Stimulated activated CD8-positive, alpha-beta memory T cell treated with anti-CD3 and anti-CD28 coated beads, Interleukin-15, amount 100 ng/mL, for 24 hours (primary cell): ENCODE measurements at regions not wholly inside any gene's neighbourhood (a gene's known extent, or its start where the extent isn't known, plus 50 kb on each side); places are given as distances from the start of the nearest gene placed in this dataset.
"Not testable (repeated sequence)": the region's sequence is repeated elsewhere in the genome, so short reads cannot be mapped to it uniquely, and the experiment has no call there.

ENCODE experiments used
- DNase-seq: peaks from one replicate; pipeline ENCODE4 v3.0.0-alpha.2; 2020; ENCODE audit warnings: low read depth

GRCh38 chr2:196278491-196278911 is 107.1 kb upstream of the STK17B start:
- DNase-seq, result no peak

- DNase-seq, result no peak
These were observed 108.2 kb upstream of the STK17B start for GRCh38 chr2:196279541-196279940.

- no peak for DNase-seq
These were observed 112.9 kb upstream of the STK17B start for GRCh38 chr2:196284144-196284844.

DNA sequence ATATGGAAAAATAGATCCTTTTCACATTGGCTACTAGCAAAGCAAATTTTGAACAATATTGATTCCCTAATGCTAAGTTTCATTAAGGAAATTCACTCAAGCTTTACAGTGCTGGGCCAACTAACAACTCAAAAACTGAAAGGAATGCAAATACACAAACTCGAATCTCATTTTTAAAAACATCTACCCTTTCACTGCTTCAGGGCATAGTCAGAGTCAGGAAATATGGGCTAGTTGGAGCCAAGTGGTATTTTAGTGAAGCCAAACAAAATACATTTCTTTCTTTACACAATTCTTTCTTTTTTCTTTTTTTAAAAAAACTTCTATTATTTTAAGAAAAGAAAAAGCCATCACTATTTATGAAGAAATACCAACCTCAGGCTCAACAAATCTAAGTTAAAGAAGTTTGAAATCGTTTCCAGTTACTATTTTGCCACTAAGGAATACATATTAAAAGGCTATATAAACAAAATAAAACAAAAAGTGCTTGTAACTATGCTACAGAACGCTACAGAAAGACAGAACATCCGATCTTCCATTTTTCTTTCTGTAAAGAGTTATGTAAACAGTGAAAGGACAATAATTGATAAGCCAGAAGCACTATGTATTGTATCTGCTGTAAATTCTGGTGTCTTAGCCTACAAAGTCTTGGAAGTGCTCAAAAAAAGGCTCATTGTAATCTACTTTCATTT is 113.6 kb upstream of the STK17B start:
- no peak for DNase-seq

- no peak for DNase-seq
These were observed 115.4 kb upstream of the STK17B start for GRCh38 chr2:196286821-196287220.

DNA sequence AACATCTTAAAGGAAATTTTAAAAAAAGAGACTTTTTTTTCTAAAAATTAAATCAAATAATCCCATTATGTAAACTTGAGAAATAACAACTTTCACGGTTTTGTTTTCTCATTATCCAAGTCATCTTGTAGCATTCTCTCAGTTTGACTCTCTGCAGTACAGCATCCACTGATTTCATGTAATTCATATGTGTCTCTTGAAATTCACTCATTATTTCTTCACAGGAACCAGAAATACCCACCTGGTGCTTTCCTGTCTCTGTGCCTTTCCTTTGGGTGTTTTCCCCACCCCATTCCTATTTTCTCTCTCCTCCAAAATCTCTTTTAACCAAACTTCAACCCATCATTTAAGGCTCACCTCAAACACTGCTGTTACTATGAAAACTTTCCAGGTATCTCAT is 116.1 kb upstream of the STK17B start:
- no peak for DNase-seq

DNA sequence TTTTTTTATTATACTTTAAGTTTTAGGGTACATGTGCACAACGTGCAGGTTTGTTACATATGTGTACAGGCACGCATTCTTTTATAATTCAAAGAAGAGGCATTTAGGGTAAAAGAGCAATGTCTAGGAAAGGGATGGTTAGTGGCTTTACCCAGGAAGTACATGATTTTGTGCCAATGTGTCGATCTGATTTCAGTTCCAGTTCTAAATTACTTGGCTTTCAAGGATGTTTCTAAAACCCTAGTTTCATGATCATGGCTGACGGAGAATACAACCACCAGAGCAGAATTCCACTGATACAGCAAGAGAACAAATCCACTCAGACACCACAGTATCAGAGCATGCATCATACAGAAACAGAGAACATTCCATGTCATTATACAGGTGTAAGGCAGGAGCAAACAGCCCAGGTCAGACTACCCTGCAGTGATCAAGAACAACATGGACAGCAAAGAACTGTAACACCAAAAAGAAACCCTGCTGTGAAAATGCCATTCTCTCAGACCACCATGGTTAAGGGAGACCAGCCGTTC is 116.7 kb upstream of the STK17B start:
- DNase-seq, result no peak

GRCh38 chr2:196289000-196289399 is 117.6 kb upstream of the STK17B start:
- no peak for DNase-seq

DNA sequence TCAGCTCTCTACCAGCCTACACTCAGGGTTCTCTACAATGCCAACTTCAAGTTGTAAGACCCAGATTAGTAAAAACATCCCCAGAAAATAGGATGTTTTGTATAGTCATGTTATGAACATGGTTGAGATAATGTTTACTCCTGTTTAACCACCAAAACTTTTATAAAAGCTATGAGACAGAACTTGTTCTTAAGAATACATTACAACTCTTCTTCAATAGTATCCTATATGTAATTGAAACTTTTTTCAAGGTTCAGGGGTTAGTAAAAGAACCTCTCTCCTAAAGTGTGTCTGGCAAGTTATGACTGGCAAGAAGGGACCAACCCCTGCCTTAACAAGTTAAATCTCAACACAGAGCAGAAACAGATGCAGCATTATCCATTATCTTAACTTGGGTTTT is 118.8 kb upstream of the STK17B start:
- DNase-seq, result no peak

DNA sequence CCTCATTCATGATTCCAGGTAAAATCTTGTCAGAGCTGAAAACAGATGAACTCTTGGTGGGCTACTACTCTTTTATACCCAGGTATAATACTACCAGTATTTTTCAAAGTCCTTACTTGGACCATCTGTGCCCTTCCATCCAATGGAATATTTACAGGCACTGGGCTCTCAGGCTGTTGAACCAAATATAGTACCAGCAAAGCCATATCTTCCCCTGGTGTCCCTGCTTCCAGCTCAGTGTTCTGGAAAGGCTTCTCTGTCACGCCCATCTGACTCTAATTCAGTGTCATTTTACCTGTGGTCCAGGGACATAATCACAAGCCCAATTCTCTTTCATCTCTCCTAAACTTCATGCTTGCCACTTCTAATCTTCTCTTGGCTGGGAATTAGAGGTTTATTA is 119.2 kb upstream of the STK17B start:
- no peak for DNase-seq

GRCh38 chr2:196291426-196291825 is 120.0 kb upstream of the STK17B start:
- no peak for DNase-seq

DNA sequence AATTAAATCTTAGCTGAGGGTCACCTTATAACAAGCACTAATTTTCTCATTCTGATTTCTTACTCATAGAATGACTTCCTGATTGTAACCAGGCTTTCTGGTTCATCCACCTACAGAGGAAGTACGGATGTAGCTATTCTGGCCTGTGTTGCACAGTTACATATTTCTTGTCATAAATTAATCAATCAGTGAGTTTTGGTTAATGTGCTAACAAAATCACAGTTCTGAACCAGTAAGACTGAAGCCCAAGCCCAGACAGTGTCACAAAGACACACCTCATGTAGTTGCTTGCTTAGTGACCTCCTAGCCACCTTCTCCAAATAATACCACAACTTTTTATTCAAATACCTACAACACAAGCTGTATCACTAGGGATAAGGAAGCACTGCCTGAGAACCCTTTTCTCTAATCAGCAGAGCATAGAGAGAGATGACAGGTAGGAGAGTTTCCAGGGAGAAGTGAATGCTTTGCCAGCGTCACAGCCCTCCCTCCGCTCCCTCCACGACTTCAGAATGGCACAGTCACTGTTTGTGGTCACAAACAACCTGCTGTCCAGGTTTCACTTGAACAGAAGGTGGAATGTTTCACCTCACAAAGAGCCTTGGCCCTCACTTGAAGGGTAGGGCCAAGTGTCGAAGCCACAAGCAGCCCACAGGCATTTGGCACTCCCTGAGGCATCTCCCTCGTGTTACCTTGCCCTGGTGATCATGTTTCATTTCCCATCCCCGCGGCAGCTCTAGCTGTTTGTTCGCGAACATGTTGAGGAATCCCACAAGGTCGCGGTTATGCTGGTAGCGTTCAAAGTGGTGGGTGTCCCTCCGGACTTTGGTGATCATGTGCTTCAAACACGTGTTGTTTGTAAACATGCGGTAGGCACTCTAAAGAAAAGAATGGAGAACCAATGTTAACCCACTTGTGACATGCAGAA is 120.8 kb upstream of the STK17B start:
- no peak for DNase-seq

DNA sequence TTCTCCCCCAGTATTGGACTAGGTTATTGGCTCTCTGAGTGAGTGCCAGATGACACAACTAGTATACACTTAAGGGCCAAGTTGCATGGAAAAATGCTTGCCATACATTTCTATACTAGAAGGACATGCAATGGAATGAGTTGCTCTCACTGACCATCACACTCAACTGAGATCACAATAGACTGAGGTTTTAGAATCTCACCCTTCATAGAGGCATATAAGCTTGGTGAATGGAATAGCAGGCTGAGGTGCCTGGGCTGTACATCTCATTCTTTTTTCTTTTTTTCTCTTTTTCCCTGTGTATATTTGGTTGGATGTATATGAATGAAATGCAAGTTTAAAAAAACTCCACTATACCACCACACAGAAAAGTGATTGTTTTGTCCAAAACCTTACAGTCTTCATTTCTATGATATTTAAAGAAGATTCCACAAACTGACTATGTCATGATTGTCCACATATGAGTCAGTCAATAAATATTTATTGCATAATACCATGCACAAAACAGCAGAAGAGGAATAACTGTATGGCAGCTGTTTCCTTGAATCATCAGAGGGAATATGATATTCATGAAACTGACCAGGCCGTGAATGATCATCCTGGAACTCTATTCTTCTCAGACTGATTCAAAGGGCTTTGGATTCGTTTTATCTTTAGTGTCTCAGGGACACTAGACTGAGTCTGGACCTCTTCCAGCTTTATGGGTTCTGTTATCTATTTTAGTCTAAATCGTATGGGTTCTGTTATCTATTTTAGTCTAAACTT is 122.6 kb upstream of the STK17B start:
- DNase-seq, result no peak

- DNase-seq, result no peak
These were observed 123.1 kb upstream of the STK17B start for GRCh38 chr2:196294516-196294909.

GRCh38 chr2:196295005-196295404 is 123.6 kb upstream of the STK17B start:
- no peak for DNase-seq

DNA sequence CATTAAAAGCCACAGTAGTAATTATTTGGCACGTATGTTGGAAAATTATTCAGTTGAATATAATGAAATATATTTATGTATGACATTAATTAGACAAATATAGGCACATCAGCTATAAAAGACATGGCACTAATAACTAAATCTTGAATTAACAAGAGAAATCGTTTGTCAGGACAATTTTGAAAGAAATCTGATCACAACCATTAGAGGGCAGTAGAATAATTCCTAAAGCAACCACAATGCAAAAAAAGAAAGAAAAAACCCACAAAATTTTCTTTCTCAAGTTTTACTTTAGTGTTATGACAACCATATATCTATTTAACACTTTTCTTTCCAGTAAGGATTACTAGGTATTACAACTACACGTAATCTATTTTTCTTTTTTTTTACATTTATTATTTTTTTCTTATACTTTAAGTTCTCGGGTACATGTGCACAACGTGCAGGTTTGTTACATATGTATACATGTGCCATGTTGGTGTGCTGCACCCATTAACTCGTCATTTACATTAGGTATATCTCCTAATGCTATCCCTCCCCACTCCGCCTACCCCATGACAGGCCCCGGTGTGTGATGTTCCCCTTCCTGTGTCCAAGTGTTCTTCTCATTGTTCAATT is 126.8 kb upstream of the STK17B start:
- DNase-seq, result not testable (repeated sequence)

DNA sequence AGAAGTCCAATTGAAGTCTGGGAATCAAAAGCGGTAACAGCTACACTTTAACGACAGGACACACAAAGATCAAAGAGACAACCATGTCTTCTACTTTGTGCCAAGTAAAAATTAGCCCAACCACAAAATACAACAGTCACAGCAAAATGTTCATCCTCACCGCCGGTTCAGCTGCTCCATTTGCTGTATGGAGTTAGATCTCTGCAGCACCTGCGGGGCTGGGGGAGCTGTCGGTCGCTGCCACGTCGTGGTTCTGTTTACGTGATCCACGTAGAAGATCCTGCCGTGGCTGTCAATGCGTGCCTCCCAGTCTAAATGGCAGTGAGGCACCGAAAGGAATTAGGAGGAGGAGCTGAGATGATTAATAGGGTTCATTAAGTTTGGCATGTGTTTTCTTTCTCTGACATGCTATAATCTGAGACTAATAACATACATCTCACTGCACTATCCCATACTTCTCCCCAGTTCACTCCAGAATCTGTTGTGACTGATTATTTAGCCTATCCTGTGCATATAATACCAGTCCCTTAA is 136.5 kb upstream of the STK17B start:
- no peak for DNase-seq

GRCh38 chr2:196309691-196310090 is 138.3 kb upstream of the STK17B start:
- no peak for DNase-seq

GRCh38 chr2:196314157-196314556 is 142.8 kb upstream of the STK17B start:
- no peak for DNase-seq

DNA sequence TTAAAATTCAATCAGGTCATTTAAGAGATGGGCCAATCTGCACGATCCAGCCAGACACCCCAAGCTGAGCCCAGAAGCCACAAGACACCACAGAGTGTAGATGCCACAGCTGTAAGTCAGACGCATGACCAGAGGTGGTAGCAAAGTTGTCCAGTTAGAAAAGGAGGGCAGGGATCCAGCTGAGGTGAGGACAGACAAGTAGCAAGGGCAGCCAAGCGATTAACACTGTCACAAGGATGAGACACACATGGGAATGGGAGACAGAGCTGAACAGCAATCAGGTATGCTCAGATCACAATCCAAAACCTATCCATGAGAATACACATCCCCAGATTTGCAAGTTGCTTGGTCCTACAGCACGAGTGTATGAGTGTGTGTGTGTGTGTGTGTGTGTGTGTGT is 143.4 kb upstream of the STK17B start:
- no peak for DNase-seq
